CD4-positive, alpha-beta T cell (primary cell): ENCODE measurements at regions not wholly inside any gene's neighbourhood (a gene's known extent, or its start where the extent isn't known, plus 50 kb on each side); places are given as distances from the start of the nearest gene placed in this dataset.

ENCODE experiments used
- ATAC-seq: fragments of 200-7000 bp; cut with Tn5 transposase; one replicate; pipeline ENCODE4 v1.10.0; 2022; ENCODE audit warnings: mild to moderate bottlenecking; ENCODE audit not compliant: poor library complexity
- CTCF ChIA-PET: fragments of 350-600 bp; sonication (Branson Sonifier 250); formaldehyde crosslinking; loops from one replicate; lab custom pipeline; 2021; ENCODE audit warnings: antibody characterized with exemption, inconsistent platforms; lab: Charles Lee
- POLR2A ChIA-PET: fragments of 350-600 bp; sonication (Branson Sonifier 250); formaldehyde crosslinking; loops from one replicate; lab custom pipeline; 2021; ENCODE audit warnings: antibody characterized with exemption, inconsistent platforms; lab: Charles Lee
- DNase-seq, 14 experiments: peaks; one replicate each; pipeline ENCODE4 v3.0.0-alpha.2; 2013 to 2020; ENCODE audit warnings: mixed read lengths in 2 of 14
- H3K27ac ChIP-seq, 2 donors: one replicate each; pipeline versions ENCODE4 v1.5.1 to v1.7.0; 2013; ENCODE audit warnings: low read length in 2 of 2, low read depth in 1 of 2, mild to moderate bottlenecking in 1 of 2
- H3K27me3 ChIP-seq, 2 experiments: 1 replicate in 1 of 2; 2 replicates in 1 of 2; pipeline versions ENCODE4 v1.6.1 to v1.7.0; 2013; ENCODE audit warnings: low read length in 2 of 2, control low read depth in 1 of 2, mild to moderate bottlenecking in 1 of 2, moderate library complexity in 1 of 2; ENCODE audit not compliant: insufficient read depth in 2 of 2, control insufficient read depth in 1 of 2
- H3K36me3 ChIP-seq: one replicate; pipeline ENCODE4 v1.6.1; 2013; ENCODE audit warnings: low read length, control low read depth; ENCODE audit not compliant: insufficient read depth
- H3K4me1 ChIP-seq: one replicate; pipeline ENCODE4 v1.6.1; 2013; ENCODE audit warnings: low read length, control low read depth; ENCODE audit not compliant: insufficient read depth
- H3K4me3 ChIP-seq: one replicate; pipeline ENCODE4 v1.5.1; 2013; ENCODE audit warnings: mild to moderate bottlenecking, low read length, moderate library complexity
- H3K9me3 ChIP-seq, 2 experiments: 1 replicate in 1 of 2; 2 replicates in 1 of 2; pipeline versions ENCODE4 v1.6.1 to v1.7.0; 2013; ENCODE audit warnings: low read length in 2 of 2, mild to moderate bottlenecking in 2 of 2, control low read depth in 1 of 2, moderate library complexity in 1 of 2; ENCODE audit not compliant: control insufficient read depth in 1 of 2, insufficient read depth in 1 of 2
- H3K27ac Mint-ChIP-seq: one replicate; pipeline ENCODE4 v1.8.0; 2020; ENCODE audit warnings: mixed read lengths
- H3K27me3 Mint-ChIP-seq: one replicate; pipeline ENCODE4 v1.8.0; 2021; ENCODE audit warnings: mixed read lengths
- H3K36me3 Mint-ChIP-seq: one replicate; pipeline ENCODE4 v1.8.0; 2021; ENCODE audit warnings: low read depth, mixed read lengths
- H3K4me1 Mint-ChIP-seq: one replicate; pipeline ENCODE4 v1.8.0; 2021; ENCODE audit warnings: low read depth, mixed read lengths
- H3K4me3 Mint-ChIP-seq: one replicate; pipeline ENCODE4 v1.8.0; 2020; ENCODE audit warnings: mild to moderate bottlenecking, mixed read lengths
- H3K9me3 Mint-ChIP-seq: one replicate; pipeline ENCODE4 v1.8.0; 2020; ENCODE audit warnings: mixed read lengths
- CTCF ChIP-seq: fragments of 200-600 bp; IDR thresholded peaks from one replicate; pipeline ENCODE4 v1.8.0; 2022; ENCODE audit warnings: antibody characterized with exemption, mild to moderate bottlenecking
- intact Hi-C, 2 experiments: fragments of 100-400 bp; cut with DNase I in 1 of 2; cut with micrococcal nuclease in 1 of 2; formaldehyde crosslinking; loops; one replicate each; pipeline versions ENCODE4 v1.15.1 to v1.9.0; 2023 to 2025; cut with DNase I, micrococcal nuclease

GRCh38 chr10:130999376-131000202 lies 311.9 kb downstream of the TCERG1L start:
- ChIA-PET POLR2A (no interaction called here), CTCF (no interaction called here)
- TF ChIP-seq CTCF, result no peak
- Mint-ChIP-seq H3K36me3 (no peaks in the 10 kb centered on the region), H3K9me3 (peaks cover 2% of the 10 kb centered on the region), H3K4me3 (no peak overlapping the region), H3K27me3 (no peaks in the 10 kb centered on the region), H3K27ac (no peak overlapping the region), H3K4me1 (no peaks in the 10 kb centered on the region)
- intact Hi-C loops, result no loop called here
- peaks cover 0 to 25% of the 10 kb centered on the region in 2 experiments for H3K9me3 ChIP-seq
- H3K27ac ChIP-seq, result no peak overlapping the region
- ATAC-seq, result no peak
- no peaks in the 10 kb centered on the region for H3K36me3 ChIP-seq
- H3K4me3 ChIP-seq, result no peak overlapping the region
- H3K27me3 ChIP-seq, result no peaks in the 10 kb centered on the region
- peak in 1 of 14 experiments; percentile 26 for DNase-seq
- no peaks in the 10 kb centered on the region for H3K4me1 ChIP-seq

- Histone ChIP-seq H3K9me3 (peaks cover 0 to 25% of the 10 kb centered on the region in 2 experiments), H3K4me3 (no peak overlapping the region), H3K36me3 (no peaks in the 10 kb centered on the region), H3K27ac (no peak overlapping the region), H3K27me3 (no peaks in the 10 kb centered on the region), H3K4me1 (no peaks in the 10 kb centered on the region)
- H3K4me1 Mint-ChIP-seq, result no peaks in the 10 kb centered on the region
- H3K9me3 Mint-ChIP-seq, result peaks cover 2% of the 10 kb centered on the region
- intact Hi-C loops, result no loop called here
- H3K36me3 Mint-ChIP-seq, result no peaks in the 10 kb centered on the region
- H3K27me3 Mint-ChIP-seq, result no peaks in the 10 kb centered on the region
- ATAC-seq (no peak), DNase-seq (no peak)
- H3K4me3 Mint-ChIP-seq, result no peak overlapping the region
- no peak overlapping the region for H3K27ac Mint-ChIP-seq
- POLR2A ChIA-PET, result no interaction called here
- CTCF ChIA-PET, result no interaction called here
- TF ChIP-seq CTCF, result no peak
Measured at GRCh38 chr10:131000244-131000643, 311.3 kb downstream of the TCERG1L start.

- intact Hi-C loops, result no loop called here
- no peak for ATAC-seq
- POLR2A ChIA-PET, result no interaction called here
Measured at GRCh38 chr10:131000743-131001142, 310.8 kb downstream of the TCERG1L start.

More at GRCh38 chr10:131000743-131001142, 310.8 kb downstream of the TCERG1L start:
- Mint-ChIP-seq H3K27ac (no peak overlapping the region), H3K27me3 (no peaks in the 10 kb centered on the region), H3K4me1 (no peaks in the 10 kb centered on the region), H3K36me3 (no peaks in the 10 kb centered on the region), H3K4me3 (no peak overlapping the region), H3K9me3 (peaks cover 1% of the 10 kb centered on the region)
- Histone ChIP-seq H3K9me3 (peaks cover 0 to 25% of the 10 kb centered on the region in 2 experiments), H3K4me3 (no peak overlapping the region), H3K4me1 (no peaks in the 10 kb centered on the region), H3K27me3 (no peaks in the 10 kb centered on the region), H3K36me3 (no peaks in the 10 kb centered on the region), H3K27ac (no peak overlapping the region)
- TF ChIP-seq CTCF, result no peak
- peak in 1 of 14 experiments; percentile 25 for DNase-seq
- CTCF ChIA-PET, result no interaction called here
